PC-3 (cell line): ENCODE measurements at regions not wholly inside any gene's neighbourhood (a gene's known extent, or its start where the extent isn't known, plus 50 kb on each side); places are given as distances from the start of the nearest gene placed in this dataset.

Experiments used
- ATAC-seq: fragments of 200-7000 bp; cut with Tn5 transposase; 2 replicates; pipeline ENCODE4 v1.9.1; 2020; ENCODE audit warnings: mild to moderate bottlenecking, moderate library complexity
- BruUV-seq: library from RNA; stranded (reverse); fragments of 400-500 nt; replicated peaks from 2 replicates; lab custom pipeline; 2021; lab: Mats Ljungman, UMichigan
- CTCF ChIA-PET: fragments of 300-600 bp; sonication (Branson Sonifier 250); formaldehyde crosslinking; loops from one replicate; lab custom pipeline; 2022; ENCODE audit warnings: antibody characterized with exemption; lab: Charles Lee
- POLR2A ChIA-PET: fragments of 300-600 bp; sonication (Branson Sonifier 250); formaldehyde crosslinking; loops from one replicate; lab custom pipeline; 2022; ENCODE audit warnings: antibody characterized with exemption; ENCODE audit not compliant: unreplicated experiment; lab: Charles Lee
- DNase-seq: peaks from one replicate; pipeline ENCODE4 v3.0.0-alpha.2; 2015
- H2AFZ ChIP-seq: fragments of 300-600 bp; sonication (generic); 2 replicates; pipeline ENCODE4 v1.6.0; 2016; ENCODE audit warnings: antibody characterized with exemption, low read length
- H3F3A ChIP-seq: fragments of 300-600 bp; sonication (generic); one replicate; pipeline ENCODE4 v1.6.0; 2017; ENCODE audit warnings: antibody characterized with exemption, low read length, control low read depth, mild to moderate bottlenecking; ENCODE audit not compliant: unreplicated experiment
- H3K27ac ChIP-seq: fragments of 300-600 bp; sonication (generic); 2 replicates; pipeline ENCODE4 v1.5.1; 2016; ENCODE audit warnings: mild to moderate bottlenecking, low read length
- H3K27me3 ChIP-seq: fragments of 300-600 bp; sonication (generic); 2 replicates; pipeline ENCODE4 v1.6.1; 2016; ENCODE audit warnings: low read length, mixed read lengths
- H3K36me3 ChIP-seq: fragments of 300-600 bp; sonication (generic); 2 replicates; pipeline ENCODE4 v1.6.1; 2016; ENCODE audit warnings: low read depth, mixed run types, low read length, mixed read lengths
- H3K4me1 ChIP-seq: fragments of 300-600 bp; sonication (generic); 2 replicates; pipeline ENCODE4 v1.5.1; 2016; ENCODE audit warnings: low read length; ENCODE audit not compliant: insufficient read depth
- H3K4me2 ChIP-seq: fragments of 300-600 bp; sonication (generic); 2 replicates; pipeline ENCODE4 v1.6.0; 2016; ENCODE audit warnings: low read length
- H3K4me3 ChIP-seq: fragments of 300-600 bp; sonication (generic); 2 replicates; pipeline ENCODE4 v1.5.1; 2016; ENCODE audit warnings: mild to moderate bottlenecking, low read length, mixed read lengths
- H3K79me2 ChIP-seq: fragments of 300-600 bp; sonication (generic); 2 replicates; pipeline ENCODE4 v1.6.1; 2017; ENCODE audit warnings: low read length, mixed read lengths
- H3K9ac ChIP-seq: fragments of 300-600 bp; sonication (generic); 2 replicates; pipeline ENCODE4 v1.6.0; 2016; ENCODE audit warnings: mild to moderate bottlenecking, low read length
- H3K9me2 ChIP-seq: fragments of 300-600 bp; sonication (generic); replicated peaks from 2 replicates; pipeline ENCODE4 v1.6.1; 2016; ENCODE audit warnings: mixed run types, low read length, mixed read lengths
- H3K9me3 ChIP-seq: fragments of 300-600 bp; sonication (generic); 2 replicates; pipeline ENCODE4 v1.6.1; 2016; ENCODE audit warnings: low read length, mixed read lengths
- H4K20me1 ChIP-seq: fragments of 300-600 bp; sonication (generic); 2 replicates; pipeline ENCODE4 v1.6.1; 2016; ENCODE audit warnings: low read length, mixed read lengths
- CTCF ChIP-seq: fragments of 300-600 bp; sonication (generic); conservative IDR thresholded peaks from 2 replicates; pipeline ENCODE4 v1.5.1; 2017; ENCODE audit warnings: antibody characterized with exemption, low read depth, mild to moderate bottlenecking, low read length
- EZH2 ChIP-seq: fragments of 300-600 bp; sonication (generic); IDR thresholded peaks from one replicate; pipeline ENCODE4 v1.6.1; 2017; ENCODE audit warnings: antibody characterized with exemption, mild to moderate bottlenecking, low read length; ENCODE audit not compliant: unreplicated experiment
- EZH2phosphoT487 ChIP-seq: fragments of 300-600 bp; sonication (generic); IDR thresholded peaks from 2 replicates; pipeline ENCODE4 v1.6.1; 2018; ENCODE audit warnings: mild to moderate bottlenecking, antibody characterized with exemption, low read length, borderline replicate concordance
- intact Hi-C: fragments of 100-400 bp; cut with micrococcal nuclease; formaldehyde crosslinking; loops from 2 replicates; pipeline ENCODE4 v1.9.0; 2023

- Histone ChIP-seq H3K9me3 (no peaks in the 10 kb centered on the region), H3K9me2 (no peaks in the 10 kb centered on the region), H3K4me3 (no peak overlapping the region), H2AFZ (no peak overlapping the region), H3K36me3 (no peaks in the 10 kb centered on the region), H3K27ac (peak overlapping the region; percentile 74), H3K27me3 (no peaks in the 10 kb centered on the region), H3K4me1 (peaks cover 7% of the 10 kb centered on the region; the same call in 1 of the 2 replicates), H3F3A (no peaks in the 10 kb centered on the region), H3K4me2 (no peak overlapping the region), H4K20me1 (no peaks in the 10 kb centered on the region), H3K79me2 (no peaks in the 10 kb centered on the region), H3K9ac (peak overlapping the region; percentile 31)
- ATAC-seq (no peak), DNase-seq (peak; percentile 23)
- no TSS peak for BruUV-seq
- ChIA-PET CTCF (no interaction called here), POLR2A (no interaction called here)
- TF ChIP-seq EZH2 (no peak), CTCF (no peak), EZH2phosphoT487 (no peak)
- intact Hi-C loops, result no loop called here
These were observed 706.6 kb upstream of the RGMB start for GRCh38 chr5:98066910-98067309.

GRCh38 chr5:98069876-98070512 is 703.5 kb upstream of the RGMB start:
- Histone ChIP-seq H3K9me2 (no peaks in the 10 kb centered on the region), H2AFZ (no peak overlapping the region), H3K4me3 (no peak overlapping the region), H3K4me1 (peaks cover 5% of the 10 kb centered on the region; the same call in 1 of the 2 replicates), H3K27me3 (no peaks in the 10 kb centered on the region), H3K27ac (no peak overlapping the region), H3K9ac (no peak overlapping the region), H4K20me1 (no peaks in the 10 kb centered on the region), H3F3A (no peaks in the 10 kb centered on the region), H3K4me2 (no peak overlapping the region), H3K79me2 (no peaks in the 10 kb centered on the region), H3K36me3 (no peaks in the 10 kb centered on the region), H3K9me3 (no peaks in the 10 kb centered on the region)
- CTCF ChIA-PET, result no interaction called here
- ATAC-seq (no peak), DNase-seq (no peak)
- no peak for TF ChIP-seq CTCF
- no peak for TF ChIP-seq EZH2
- TF ChIP-seq EZH2phosphoT487, result no peak
- POLR2A ChIA-PET, result no interaction called here
- BruUV-seq, result no TSS peak
- intact Hi-C loops, result no loop called here

- no TSS peak for BruUV-seq
- no peak for DNase-seq
- H3K9ac ChIP-seq, result no peak overlapping the region
- no peaks in the 10 kb centered on the region for H3K9me3 ChIP-seq
- no peaks in the 10 kb centered on the region for H3K79me2 ChIP-seq
- H3K9me2 ChIP-seq, result no peaks in the 10 kb centered on the region
- H3K36me3 ChIP-seq, result no peaks in the 10 kb centered on the region
- intact Hi-C loops, result no loop called here
- H3K4me3 ChIP-seq, result no peak overlapping the region
- no peaks in the 10 kb centered on the region for H3F3A ChIP-seq
- CTCF ChIA-PET, result no interaction called here
- H2AFZ ChIP-seq, result no peak overlapping the region
- no peaks in the 10 kb centered on the region for H3K4me1 ChIP-seq
- ATAC-seq, result no peak
- POLR2A ChIA-PET, result no interaction called here
- no peak overlapping the region for H3K4me2 ChIP-seq
- H4K20me1 ChIP-seq, result no peaks in the 10 kb centered on the region
- H3K27ac ChIP-seq, result no peak overlapping the region
- TF ChIP-seq CTCF (no peak), EZH2 (no peak), EZH2phosphoT487 (no peak)
- H3K27me3 ChIP-seq, result no peaks in the 10 kb centered on the region
These were observed 700.5 kb upstream of the RGMB start for GRCh38 chr5:98072921-98073320.
